RWPE2 (cell line): ENCODE measurements at regions not wholly inside any gene's neighbourhood (a gene's known extent, or its start where the extent isn't known, plus 50 kb on each side); places are given as distances from the start of the nearest gene placed in this dataset.

ENCODE experiments used
- ATAC-seq: fragments of 200-7000 bp; cut with Tn5 transposase; 3 replicates; pipeline ENCODE4 v1.9.1; 2021; ENCODE audit warnings: low read depth
- DNase-seq: peaks from one replicate; pipeline ENCODE4 v3.0.0-alpha.2; 2020; ENCODE audit warnings: low spot score
- H3K27ac ChIP-seq: fragments of 450-650 bp; 2 replicates; pipeline ENCODE4 v1.5.1; 2017; ENCODE audit warnings: mild to moderate bottlenecking; ENCODE audit not compliant: poor library complexity, severe bottlenecking
- H3K27me3 ChIP-seq: fragments of 250-450 bp; sonication (Bioruptor Pico); 2 replicates; pipeline ENCODE4 v1.5.1; 2021; ENCODE audit warnings: mild to moderate bottlenecking, moderate library complexity; ENCODE audit not compliant: insufficient read depth, poor library complexity, severe bottlenecking
- H3K36me3 ChIP-seq: fragments of 250-450 bp; sonication (Bioruptor Pico); 2 replicates; pipeline ENCODE4 v1.5.1; 2020; ENCODE audit warnings: low read depth, mild to moderate bottlenecking, moderate library complexity
- H3K4me1 ChIP-seq: fragments of 250-450 bp; sonication (Bioruptor Pico); 2 replicates; pipeline ENCODE4 v1.5.1; 2021; ENCODE audit warnings: mild to moderate bottlenecking, moderate library complexity; ENCODE audit not compliant: insufficient read depth, poor library complexity, severe bottlenecking
- H3K4me3 ChIP-seq: fragments of 250-450 bp; sonication (Bioruptor Pico); 2 replicates; pipeline ENCODE4 v1.5.1; 2021; ENCODE audit warnings: mild to moderate bottlenecking, moderate library complexity; ENCODE audit not compliant: severe bottlenecking
- H3K9me3 ChIP-seq: fragments of 250-450 bp; sonication (Bioruptor Pico); 2 replicates; pipeline ENCODE4 v1.5.1; 2021; ENCODE audit warnings: mild to moderate bottlenecking, moderate library complexity; ENCODE audit not compliant: severe bottlenecking
- CTCF ChIP-seq: fragments of 450-650 bp; IDR thresholded peaks from one replicate; pipeline ENCODE4 v1.5.1; 2017; ENCODE audit warnings: mild to moderate bottlenecking, moderate library complexity; ENCODE audit not compliant: poor library complexity, severe bottlenecking

GRCh38 chr12:115666168-115666567 is 611.3 kb downstream of the MED13L start:
- DNase-seq = no peak
- H3K27ac ChIP-seq = no peak overlapping the region
- H3K4me1 ChIP-seq = no peaks in the 10 kb centered on the region
- ATAC-seq = no peak
- H3K4me3 ChIP-seq = no peak overlapping the region
- TF ChIP-seq CTCF = no peak
- no peaks in the 10 kb centered on the region for H3K36me3 ChIP-seq
- no peaks in the 10 kb centered on the region for H3K9me3 ChIP-seq
- H3K27me3 ChIP-seq = no peaks in the 10 kb centered on the region

DNA sequence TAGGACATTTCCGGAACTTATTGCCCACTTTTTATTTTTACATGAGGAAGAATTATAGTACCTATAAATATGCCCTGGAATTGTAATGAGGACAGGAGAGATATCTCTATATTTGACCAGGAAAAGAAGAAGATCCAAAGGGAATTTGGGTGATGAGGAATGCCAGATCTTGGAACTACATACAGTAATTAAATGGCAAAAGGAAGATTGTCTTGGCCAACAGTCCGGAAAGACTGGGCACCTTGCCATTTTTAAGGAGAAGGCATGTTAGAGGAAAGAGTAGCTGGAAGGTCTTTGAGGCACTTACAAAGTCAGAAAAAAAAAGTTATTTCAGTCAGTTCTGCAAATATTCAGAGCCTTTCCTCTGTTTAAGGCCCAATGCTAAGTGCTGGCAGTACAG is 616.4 kb downstream of the MED13L start:
- H3K4me3 ChIP-seq = no peak overlapping the region
- no peak for DNase-seq

GRCh38 chr12:115660211-115660805 is 617.2 kb downstream of the MED13L start:
- no peaks in the 10 kb centered on the region for H3K36me3 ChIP-seq
- TF ChIP-seq CTCF = no peak
- H3K27me3 ChIP-seq = no peaks in the 10 kb centered on the region
- peak; percentile 48; the same call in 2 of the 3 replicates for ATAC-seq
- peaks cover 22% of the 10 kb centered on the region for H3K4me1 ChIP-seq
- no peak for DNase-seq
- peak overlapping the region; percentile 77 for H3K27ac ChIP-seq
- H3K9me3 ChIP-seq = no peaks in the 10 kb centered on the region
- H3K4me3 ChIP-seq = no peak overlapping the region

More for the DNA sequence above, 616.4 kb downstream of the MED13L start:
- Histone ChIP-seq H3K9me3 (no peaks in the 10 kb centered on the region), H3K27ac (peak overlapping the region; percentile 77), H3K36me3 (no peaks in the 10 kb centered on the region), H3K27me3 (no peaks in the 10 kb centered on the region), H3K4me1 (peaks cover 22% of the 10 kb centered on the region)
- no peak for ATAC-seq
- no peak for TF ChIP-seq CTCF

- Histone ChIP-seq H3K27me3 (no peaks in the 10 kb centered on the region), H3K4me3 (no peak overlapping the region), H3K27ac (peak overlapping the region; percentile 77), H3K36me3 (no peaks in the 10 kb centered on the region), H3K9me3 (no peaks in the 10 kb centered on the region), H3K4me1 (peaks cover 22% of the 10 kb centered on the region)
- no peak for TF ChIP-seq CTCF
- no peak for ATAC-seq
- no peak for DNase-seq
Measured at GRCh38 chr12:115659422-115659821, 618.1 kb downstream of the MED13L start.
